ENCODE measurements at regions not wholly inside any gene's neighbourhood (a gene's known extent, or its start where the extent isn't known, plus 50 kb on each side); places are given as distances from the start of the nearest gene placed in this dataset.

DNA sequence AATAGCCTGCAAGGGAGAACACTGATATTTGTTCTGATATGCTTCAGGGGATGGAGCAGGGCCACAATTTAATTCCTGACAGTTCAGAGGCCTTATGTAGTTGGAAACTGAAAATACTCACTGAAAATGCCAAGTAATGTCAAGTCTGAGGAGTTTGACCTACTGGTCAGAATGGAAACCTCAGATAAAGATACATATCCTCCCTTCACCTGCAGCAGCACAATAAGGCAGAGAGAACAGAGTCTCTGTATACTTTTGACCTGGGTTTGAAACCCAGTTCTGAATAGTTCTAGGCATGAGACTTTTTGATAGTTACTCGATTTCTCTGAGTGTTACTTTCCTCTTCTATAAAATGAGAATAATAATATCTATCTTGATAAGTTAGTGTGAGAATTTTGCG is 65.8 kb upstream of the TRPC5 start:
- TF ChIP-seq HDGF (IDR thresholded peaks at IDR 0.05; ENCODE audit: borderline replicate concordance) (no peak), FOXM1 (IDR thresholded peaks at IDR 0.05; ENCODE audit: borderline replicate concordance) (no peak), L3MBTL2 (conservative IDR thresholded peaks at IDR 0.05) (no peak), SUZ12 (IDR thresholded peaks at IDR 0.05) (no peak), FOXK2 (IDR thresholded peaks at IDR 0.05) (no peak)
- TF ChIP-seq, protein P1, sequence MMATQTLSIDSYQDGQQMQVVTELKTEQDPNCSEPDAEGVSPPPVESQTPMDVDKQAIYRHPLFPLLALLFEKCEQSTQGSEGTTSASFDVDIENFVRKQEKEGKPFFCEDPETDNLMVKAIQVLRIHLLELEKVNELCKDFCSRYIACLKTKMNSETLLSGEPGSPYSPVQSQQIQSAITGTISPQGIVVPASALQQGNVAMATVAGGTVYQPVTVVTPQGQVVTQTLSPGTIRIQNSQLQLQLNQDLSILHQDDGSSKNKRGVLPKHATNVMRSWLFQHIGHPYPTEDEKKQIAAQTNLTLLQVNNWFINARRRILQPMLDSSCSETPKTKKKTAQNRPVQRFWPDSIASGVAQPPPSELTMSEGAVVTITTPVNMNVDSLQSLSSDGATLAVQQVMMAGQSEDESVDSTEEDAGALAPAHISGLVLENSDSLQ (IDR thresholded peaks at IDR 0.05), result no peak

All from HEK293T (cell line).